Neuronal stem cell (in vitro differentiated cells): ENCODE measurements at regions not wholly inside any gene's neighbourhood (a gene's known extent, or its start where the extent isn't known, plus 50 kb on each side); places are given as distances from the start of the nearest gene placed in this dataset.

ENCODE experiments used
- DNase-seq: peaks from one replicate; pipeline ENCODE4 v3.0.0-alpha.2; 2013; ENCODE audit warnings: low spot score
- H2AFZ ChIP-seq: one replicate; pipeline ENCODE4 v1.6.1; 2013; ENCODE audit warnings: mild to moderate bottlenecking, low read length, inconsistent platforms
- H2AK5ac ChIP-seq: 2 replicates; pipeline ENCODE4 v1.6.1; 2013; ENCODE audit warnings: low read depth, mild to moderate bottlenecking, inconsistent platforms, low read length, moderate library complexity, mixed read lengths
- H2BK120ac ChIP-seq: 2 replicates; pipeline ENCODE4 v1.6.1; 2013; ENCODE audit warnings: low read depth, mild to moderate bottlenecking, inconsistent platforms, low read length, moderate library complexity, mixed read lengths
- H2BK12ac ChIP-seq: one replicate; pipeline ENCODE4 v1.6.1; 2013; ENCODE audit warnings: low read length, inconsistent platforms
- H2BK15ac ChIP-seq: 2 replicates; pipeline ENCODE4 v1.6.1; 2013; ENCODE audit warnings: mild to moderate bottlenecking, low read length, inconsistent platforms, mixed read lengths
- H2BK5ac ChIP-seq: one replicate; pipeline ENCODE4 v1.6.1; 2013; ENCODE audit warnings: inconsistent platforms, mild to moderate bottlenecking, low read length, moderate library complexity
- H3K14ac ChIP-seq: one replicate; pipeline ENCODE4 v1.6.1; 2013; ENCODE audit warnings: low read length, inconsistent platforms
- H3K18ac ChIP-seq: 2 replicates; pipeline ENCODE4 v1.6.1; 2013; ENCODE audit warnings: low read length, inconsistent platforms
- H3K23ac ChIP-seq: 2 replicates; pipeline ENCODE4 v1.6.1; 2013; ENCODE audit warnings: low read depth, mild to moderate bottlenecking, mixed read lengths, low read length, inconsistent platforms; ENCODE audit not compliant: poor library complexity
- H3K27ac ChIP-seq: replicated peaks from 3 replicates; pipeline ENCODE4 v1.5.1; 2013; ENCODE audit warnings: low read length, inconsistent platforms
- H3K27me3 ChIP-seq, 3 experiments: 2 replicates each; pipeline ENCODE4 v1.6.1; 2013; ENCODE audit warnings: low read length in 3 of 3, mild to moderate bottlenecking in 2 of 3, inconsistent platforms in 1 of 3, low read depth in 1 of 3, mixed read lengths in 1 of 3, moderate library complexity in 1 of 3; ENCODE audit not compliant: control insufficient read depth in 3 of 3, insufficient read depth in 3 of 3
- H3K36me3 ChIP-seq, 2 donors: replicated peaks in 1 of 2; 2 replicates each; pipeline ENCODE4 v1.6.1; 2013; ENCODE audit warnings: low read length in 2 of 2; ENCODE audit not compliant: control insufficient read depth in 2 of 2, insufficient read depth in 2 of 2
- H3K4ac ChIP-seq: 2 replicates; pipeline ENCODE4 v1.6.1; 2013; ENCODE audit warnings: inconsistent platforms, mild to moderate bottlenecking, low read length, moderate library complexity
- H3K4me1 ChIP-seq, 2 donors: 1 replicate in 1 of 2; 2 replicates in 1 of 2; pipeline ENCODE4 v1.6.1; 2013; ENCODE audit warnings: low read length in 2 of 2, low read depth in 1 of 2; ENCODE audit not compliant: control insufficient read depth in 2 of 2, insufficient read depth in 1 of 2
- H3K4me2 ChIP-seq: one replicate; pipeline ENCODE4 v1.6.1; 2013; ENCODE audit warnings: mild to moderate bottlenecking, low read length, inconsistent platforms; ENCODE audit not compliant: insufficient read depth, poor library complexity, severe bottlenecking
- H3K4me3 ChIP-seq, 2 donors: 2 replicates each; pipeline ENCODE4 v1.5.1; 2013; ENCODE audit warnings: low read length in 2 of 2, mild to moderate bottlenecking in 2 of 2, inconsistent platforms in 1 of 2, moderate library complexity in 1 of 2
- H3K79me1 ChIP-seq: one replicate; pipeline ENCODE4 v1.6.1; 2013; ENCODE audit warnings: low read depth, mild to moderate bottlenecking, inconsistent platforms, low read length, moderate library complexity
- H3K9ac ChIP-seq: one replicate; pipeline ENCODE4 v1.6.1; 2013; ENCODE audit warnings: mild to moderate bottlenecking, low read depth, low read length, inconsistent platforms; ENCODE audit not compliant: poor library complexity
- H3K9me3 ChIP-seq, 2 donors: replicated peaks in 1 of 2; 2 replicates each; pipeline versions ENCODE3 to v1.6.1; 2013; ENCODE audit warnings: low read length in 2 of 2, mild to moderate bottlenecking in 2 of 2, inconsistent platforms in 1 of 2, low read depth in 1 of 2, mixed read lengths in 1 of 2, moderate library complexity in 1 of 2; ENCODE audit not compliant: control insufficient read depth in 2 of 2, insufficient read depth in 1 of 2
- H4K8ac ChIP-seq: one replicate; pipeline ENCODE4 v1.6.1; 2013; ENCODE audit warnings: low read depth, mild to moderate bottlenecking, inconsistent platforms, low read length, moderate library complexity
- H4K91ac ChIP-seq: one replicate; pipeline ENCODE4 v1.6.1; 2013; ENCODE audit warnings: low read length, low read depth, mild to moderate bottlenecking, inconsistent platforms; ENCODE audit not compliant: poor library complexity
- WGBS, 2 donors: extraction: QIAGEN DNeasy Blood & Tissue Kit; methylation state at CpG; one replicate each; pipeline ENCODE4 v1.1.7; 2013; ENCODE audit warnings: missing lambda C conversion rate in 2 of 2, mixed read lengths in 1 of 2; ENCODE audit not compliant: insufficient read length in 2 of 2, insufficient replicate concordance in 1 of 2; ENCODE audit errors: extremely low coverage in 2 of 2; 5-methylcytosine and 5-hydroxymethylcytosine counted together

- Histone ChIP-seq H2BK5ac (no peak overlapping the region), H3K36me3 (no peaks in the 10 kb centered on the region), H2BK15ac (no peak overlapping the region), H2BK12ac (no peak overlapping the region), H3K9me3 (peaks cover 0 to 4% of the 10 kb centered on the region in 2 donors), H3K4ac (no peak overlapping the region), H3K23ac (no peak overlapping the region), H2AK5ac (no peak overlapping the region), H2AFZ (no peak overlapping the region), H3K18ac (no peak overlapping the region), H3K14ac (no peak overlapping the region), H3K4me3 (no peak overlapping the region), H2BK120ac (no peak overlapping the region), H3K27ac (no peak overlapping the region), H3K79me1 (no peaks in the 10 kb centered on the region), H3K4me2 (no peak overlapping the region), H4K8ac (no peak overlapping the region), H3K4me1 (peaks cover 3 to 13% of the 10 kb centered on the region in 2 donors), H3K9ac (no peak overlapping the region), H3K27me3 (no peaks in the 10 kb centered on the region), H4K91ac (no peak overlapping the region)
- no CpG with 5 or more reads among the region's 6 CpGs for WGBS, 2 donors
- DNase-seq = no peak
Observed at GRCh38 chr12:92574911-92575570, 127.7 kb upstream of the PLEKHG7 start.

GRCh38 chr12:92574051-92574783, 128.6 kb upstream of the PLEKHG7 start:
- H3K4ac ChIP-seq = no peak overlapping the region
- no peak overlapping the region for H3K18ac ChIP-seq
- H2BK5ac ChIP-seq = no peak overlapping the region
- H2BK15ac ChIP-seq = no peak overlapping the region
- peaks cover 0 to 4% of the 10 kb centered on the region in 2 donors for H3K9me3 ChIP-seq
- H3K27me3 ChIP-seq = no peaks in the 10 kb centered on the region
- H3K4me3 ChIP-seq = no peak overlapping the region
- H3K14ac ChIP-seq = no peak overlapping the region
- H2BK120ac ChIP-seq = no peak overlapping the region
- no peak overlapping the region for H3K9ac ChIP-seq
- peaks cover 4 to 17% of the 10 kb centered on the region in 2 donors for H3K4me1 ChIP-seq
- no peak overlapping the region for H3K27ac ChIP-seq
- H3K79me1 ChIP-seq = no peaks in the 10 kb centered on the region
- no peak overlapping the region for H2AK5ac ChIP-seq
- H4K8ac ChIP-seq = no peak overlapping the region
- no peak overlapping the region for H2BK12ac ChIP-seq
- no peak overlapping the region for H4K91ac ChIP-seq
- H3K36me3 ChIP-seq = no peaks in the 10 kb centered on the region
- H3K4me2 ChIP-seq = no peak overlapping the region
- DNase-seq = no peak
- H2AFZ ChIP-seq = no peak overlapping the region
- no CpG with 5 or more reads among the region's 8 CpGs for whole genome bisulfite sequencing, 2 donors
- H3K23ac ChIP-seq = no peak overlapping the region

- H3K4ac ChIP-seq = no peak overlapping the region
- no peak overlapping the region for H2BK12ac ChIP-seq
- no peak overlapping the region for H2AK5ac ChIP-seq
- DNase-seq = no peak
- no peak overlapping the region for H2BK15ac ChIP-seq
- H3K4me1 ChIP-seq = peaks cover 4 to 18% of the 10 kb centered on the region in 2 donors
- H3K9ac ChIP-seq = no peak overlapping the region
- no peak overlapping the region for H2BK120ac ChIP-seq
- no peaks in the 10 kb centered on the region for H3K36me3 ChIP-seq
- no peak overlapping the region for H3K23ac ChIP-seq
- no peak overlapping the region for H2BK5ac ChIP-seq
- no peaks in the 10 kb centered on the region for H3K27me3 ChIP-seq
- no peak overlapping the region for H3K4me3 ChIP-seq
- no peak overlapping the region for H3K14ac ChIP-seq
- no peak overlapping the region for H3K27ac ChIP-seq
- no peak overlapping the region for H3K18ac ChIP-seq
- H4K8ac ChIP-seq = no peak overlapping the region
- H3K4me2 ChIP-seq = no peak overlapping the region
- WGBS, 2 donors = no CpG with 5 or more reads among the region's 4 CpGs
- H2AFZ ChIP-seq = no peak overlapping the region
- H3K79me1 ChIP-seq = no peaks in the 10 kb centered on the region
- H4K91ac ChIP-seq = no peak overlapping the region
- peaks cover 0 to 4% of the 10 kb centered on the region in 2 donors for H3K9me3 ChIP-seq
Observed at GRCh38 chr12:92573104-92573503, 129.7 kb upstream of the PLEKHG7 start.

GRCh38 chr12:92571844-92572543, 130.8 kb upstream of the PLEKHG7 start:
- Histone ChIP-seq H4K8ac (no peak overlapping the region), H3K9me3 (peaks cover 0 to 4% of the 10 kb centered on the region in 2 donors), H2BK120ac (no peak overlapping the region), H2BK12ac (no peak overlapping the region), H3K4me1 (peaks cover 4 to 18% of the 10 kb centered on the region in 2 donors), H3K79me1 (no peaks in the 10 kb centered on the region), H3K27me3 (no peaks in the 10 kb centered on the region), H3K4ac (no peak overlapping the region), H3K4me3 (no peak overlapping the region), H3K4me2 (no peak overlapping the region), H4K91ac (no peak overlapping the region), H3K27ac (no peak overlapping the region), H3K14ac (no peak overlapping the region), H2BK15ac (no peak overlapping the region), H2BK5ac (no peak overlapping the region), H2AK5ac (no peak overlapping the region), H3K23ac (no peak overlapping the region), H3K18ac (no peak overlapping the region), H3K36me3 (no peaks in the 10 kb centered on the region), H2AFZ (no peak overlapping the region), H3K9ac (no peak overlapping the region)
- DNase-seq = no peak
- no CpG with 5 or more reads among the region's 8 CpGs for WGBS, 2 donors
